ENCODE measurements at regions not wholly inside any gene's neighbourhood (a gene's known extent, or its start where the extent isn't known, plus 50 kb on each side); places are given as distances from the start of the nearest gene placed in this dataset.

- TF ChIP-seq CTBP1 (IDR thresholded peaks at IDR 0.05; ENCODE audit: borderline replicate concordance) (no peak), NFRKB (IDR thresholded peaks at IDR 0.05) (no peak), FOXM1 (IDR thresholded peaks at IDR 0.05; ENCODE audit: borderline replicate concordance) (no peak), FOXA1 (IDR thresholded peaks at IDR 0.05) (no peak), ZNF384 (IDR thresholded peaks at IDR 0.05) (no peak), HDGF (IDR thresholded peaks at IDR 0.05; ENCODE audit: borderline replicate concordance) (no peak), SP1 (IDR thresholded peaks at IDR 0.05) (no peak), ELF4 (IDR thresholded peaks at IDR 0.05) (no peak), FOXK2 (IDR thresholded peaks at IDR 0.05) (no peak), ARNT (IDR thresholded peaks at IDR 0.05) (no peak), BHLHE40 (IDR thresholded peaks at IDR 0.05; ENCODE audit: borderline replicate concordance) (no peak), LEF1 (IDR thresholded peaks at IDR 0.05; ENCODE audit: borderline replicate concordance) (no peak), TARDBP (IDR thresholded peaks at IDR 0.05) (no peak)
- TF ChIP-seq, protein P1, sequence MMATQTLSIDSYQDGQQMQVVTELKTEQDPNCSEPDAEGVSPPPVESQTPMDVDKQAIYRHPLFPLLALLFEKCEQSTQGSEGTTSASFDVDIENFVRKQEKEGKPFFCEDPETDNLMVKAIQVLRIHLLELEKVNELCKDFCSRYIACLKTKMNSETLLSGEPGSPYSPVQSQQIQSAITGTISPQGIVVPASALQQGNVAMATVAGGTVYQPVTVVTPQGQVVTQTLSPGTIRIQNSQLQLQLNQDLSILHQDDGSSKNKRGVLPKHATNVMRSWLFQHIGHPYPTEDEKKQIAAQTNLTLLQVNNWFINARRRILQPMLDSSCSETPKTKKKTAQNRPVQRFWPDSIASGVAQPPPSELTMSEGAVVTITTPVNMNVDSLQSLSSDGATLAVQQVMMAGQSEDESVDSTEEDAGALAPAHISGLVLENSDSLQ (IDR thresholded peaks at IDR 0.05), result no peak
- POLR2A ChIA-PET, result no interaction called here
- CTCF ChIA-PET, result no interaction called here
- DNase-seq (ENCODE audit: extremely low spot score), result no peak
These were observed 488.8 kb downstream of the BCAT1 start for GRCh38 chr12:24460099-24460498.

DNA sequence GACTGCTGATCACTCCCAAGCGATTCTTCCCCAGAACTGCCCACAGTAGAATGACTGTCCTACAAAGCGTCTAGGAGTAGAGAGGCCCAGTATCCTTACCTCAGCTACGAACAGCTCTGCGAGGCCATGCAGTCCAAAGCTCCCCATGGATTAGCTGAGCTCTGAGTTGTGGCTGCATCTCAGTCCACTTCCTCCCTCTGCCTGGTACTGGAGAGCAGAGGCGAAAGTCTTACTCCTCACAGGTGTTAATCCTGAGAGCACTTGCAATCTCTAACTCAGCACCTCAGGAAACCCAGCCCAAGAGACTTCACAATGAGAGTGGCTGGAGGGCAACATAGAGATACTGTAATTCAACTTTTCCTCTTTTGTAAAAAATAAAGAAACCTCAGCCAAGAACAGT, 493.1 kb downstream of the BCAT1 start:
- ChIA-PET POLR2A (no interaction called here), CTCF (no interaction called here)
- no peak for TF ChIP-seq ARNT (IDR thresholded peaks at IDR 0.05)
- no peak for TF ChIP-seq SP1 (IDR thresholded peaks at IDR 0.05)
- TF ChIP-seq LEF1 (IDR thresholded peaks at IDR 0.05; ENCODE audit: borderline replicate concordance), result no peak
- no peak for TF ChIP-seq HDGF (IDR thresholded peaks at IDR 0.05; ENCODE audit: borderline replicate concordance)
- TF ChIP-seq ZNF384 (IDR thresholded peaks at IDR 0.05), result no peak
- TF ChIP-seq NFRKB (IDR thresholded peaks at IDR 0.05), result no peak
- no peak for TF ChIP-seq L3MBTL2 (conservative IDR thresholded peaks at IDR 0.05)
- no peak for TF ChIP-seq FOXA1 (IDR thresholded peaks at IDR 0.05)
- TF ChIP-seq, protein P1 (IDR thresholded peaks at IDR 0.05), result no peak
- no peak for TF ChIP-seq ELF4 (IDR thresholded peaks at IDR 0.05)
- TF ChIP-seq SUZ12 (IDR thresholded peaks at IDR 0.05), result no peak
- no peak for TF ChIP-seq FOXK2 (IDR thresholded peaks at IDR 0.05)
- TF ChIP-seq CTBP1 (IDR thresholded peaks at IDR 0.05; ENCODE audit: borderline replicate concordance), result no peak
- no peak for TF ChIP-seq TARDBP (IDR thresholded peaks at IDR 0.05)
- no peak for TF ChIP-seq BHLHE40 (IDR thresholded peaks at IDR 0.05; ENCODE audit: borderline replicate concordance)
- no peak for TF ChIP-seq FOXM1 (IDR thresholded peaks at IDR 0.05; ENCODE audit: borderline replicate concordance)
- DNase-seq (ENCODE audit: extremely low spot score), result no peak

GRCh38 chr12:24447678-24448077, 498.2 kb upstream of the SOX5 start:
- DNase-seq (ENCODE audit: extremely low spot score), result no peak
- ChIA-PET CTCF (no interaction called here), POLR2A (no interaction called here)
- TF ChIP-seq L3MBTL2 (conservative IDR thresholded peaks at IDR 0.05), result no peak
- no peak for TF ChIP-seq CTBP1 (IDR thresholded peaks at IDR 0.05; ENCODE audit: borderline replicate concordance)
- TF ChIP-seq BHLHE40 (IDR thresholded peaks at IDR 0.05; ENCODE audit: borderline replicate concordance), result no peak
- TF ChIP-seq FOXM1 (IDR thresholded peaks at IDR 0.05; ENCODE audit: borderline replicate concordance), result no peak
- TF ChIP-seq SUZ12 (IDR thresholded peaks at IDR 0.05), result no peak
- TF ChIP-seq FOXA1 (IDR thresholded peaks at IDR 0.05), result no peak
- TF ChIP-seq ELF4 (IDR thresholded peaks at IDR 0.05), result no peak
- no peak for TF ChIP-seq HDGF (IDR thresholded peaks at IDR 0.05; ENCODE audit: borderline replicate concordance)
- TF ChIP-seq, protein P1 (IDR thresholded peaks at IDR 0.05), result no peak
- no peak for TF ChIP-seq ARNT (IDR thresholded peaks at IDR 0.05)
- no peak for TF ChIP-seq NFRKB (IDR thresholded peaks at IDR 0.05)
- no peak for TF ChIP-seq SP1 (IDR thresholded peaks at IDR 0.05)

DNA sequence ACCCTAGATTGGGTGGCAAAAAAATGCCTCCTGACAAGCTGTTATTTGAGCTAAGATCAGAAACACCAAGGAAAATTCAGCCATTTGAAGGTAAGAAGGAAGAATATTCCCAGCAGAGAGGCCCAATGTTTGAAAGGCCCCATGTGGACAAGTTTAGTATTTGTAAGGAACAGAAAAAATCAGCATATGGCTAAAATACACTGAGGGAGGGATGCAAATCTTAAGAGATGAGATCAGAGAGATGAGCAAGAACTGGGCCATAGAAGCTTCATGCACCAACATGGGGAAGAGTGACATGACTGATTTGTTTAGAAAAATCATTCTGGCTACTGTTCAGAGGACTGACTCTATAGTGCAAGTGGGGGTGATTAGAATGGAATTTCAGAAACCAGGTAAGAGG, 496.8 kb upstream of the SOX5 start:
- POLR2A ChIA-PET, result no interaction called here
- no peak for DNase-seq (ENCODE audit: extremely low spot score)
- no peak for TF ChIP-seq SUZ12 (IDR thresholded peaks at IDR 0.05)
- TF ChIP-seq, protein P1 (IDR thresholded peaks at IDR 0.05), result no peak
- no peak for TF ChIP-seq CTBP1 (IDR thresholded peaks at IDR 0.05; ENCODE audit: borderline replicate concordance)
- no peak for TF ChIP-seq HDGF (IDR thresholded peaks at IDR 0.05; ENCODE audit: borderline replicate concordance)
- no peak for TF ChIP-seq FOXK2 (IDR thresholded peaks at IDR 0.05)
- no peak for TF ChIP-seq TARDBP (IDR thresholded peaks at IDR 0.05)
- no peak for TF ChIP-seq ARNT (IDR thresholded peaks at IDR 0.05)
- no peak for TF ChIP-seq SP1 (IDR thresholded peaks at IDR 0.05)
- no peak for TF ChIP-seq ELF4 (IDR thresholded peaks at IDR 0.05)
- no peak for TF ChIP-seq ZNF384 (IDR thresholded peaks at IDR 0.05)
- no peak for TF ChIP-seq FOXM1 (IDR thresholded peaks at IDR 0.05; ENCODE audit: borderline replicate concordance)
- TF ChIP-seq NFRKB (IDR thresholded peaks at IDR 0.05), result no peak
- TF ChIP-seq BHLHE40 (IDR thresholded peaks at IDR 0.05; ENCODE audit: borderline replicate concordance), result no peak
- CTCF ChIA-PET, result no interaction called here

DNA sequence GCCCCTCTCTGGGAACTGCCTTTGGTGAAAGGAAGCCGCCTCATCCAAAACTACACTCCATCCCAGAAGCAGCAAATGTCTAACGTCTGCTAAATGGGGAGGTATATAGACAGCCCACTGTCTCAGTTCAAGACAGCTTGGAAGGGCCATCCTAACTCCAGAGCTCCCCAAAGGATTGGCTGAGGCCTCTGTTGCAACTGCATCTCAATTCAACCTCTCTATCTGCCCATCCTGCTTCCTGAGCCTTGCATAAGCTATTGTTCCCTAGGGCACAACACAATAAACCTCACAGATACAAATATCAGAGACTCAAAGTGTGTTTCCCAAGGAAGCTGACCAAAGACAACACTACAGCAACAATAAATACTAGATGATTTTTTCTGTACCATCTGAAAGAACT, 495.2 kb upstream of the SOX5 start:
- CTCF ChIA-PET, result no interaction called here
- TF ChIP-seq ARNT (IDR thresholded peaks at IDR 0.05) (no peak), ELF4 (IDR thresholded peaks at IDR 0.05) (no peak), SP1 (IDR thresholded peaks at IDR 0.05) (no peak), SUZ12 (IDR thresholded peaks at IDR 0.05) (no peak), FOXA1 (IDR thresholded peaks at IDR 0.05) (no peak), HDGF (IDR thresholded peaks at IDR 0.05; ENCODE audit: borderline replicate concordance) (no peak), FOXK2 (IDR thresholded peaks at IDR 0.05) (no peak), LEF1 (IDR thresholded peaks at IDR 0.05; ENCODE audit: borderline replicate concordance) (no peak), FOXM1 (IDR thresholded peaks at IDR 0.05; ENCODE audit: borderline replicate concordance) (no peak), TARDBP (IDR thresholded peaks at IDR 0.05) (no peak), BHLHE40 (IDR thresholded peaks at IDR 0.05; ENCODE audit: borderline replicate concordance) (no peak), NFRKB (IDR thresholded peaks at IDR 0.05) (no peak), ZNF384 (IDR thresholded peaks at IDR 0.05) (no peak), CTBP1 (IDR thresholded peaks at IDR 0.05; ENCODE audit: borderline replicate concordance) (no peak), L3MBTL2 (conservative IDR thresholded peaks at IDR 0.05) (no peak)
- TF ChIP-seq, protein P1 (IDR thresholded peaks at IDR 0.05), result no peak
- POLR2A ChIA-PET, result no interaction called here
- no peak for DNase-seq (ENCODE audit: extremely low spot score)
